ENCODE measurements at regions not wholly inside any gene's neighbourhood (a gene's known extent, or its start where the extent isn't known, plus 50 kb on each side); places are given as distances from the start of the nearest gene placed in this dataset.

- no peak for DNase-seq (ENCODE audit: low spot score)
Observed at GRCh38 chrX:142149919-142150318, 55.2 kb downstream of the MAGEC2 start.

- DNase-seq (ENCODE audit: low spot score) = no peak
Observed at GRCh38 chrX:142134533-142134932, 70.6 kb downstream of the MAGEC2 start.

- no peak for DNase-seq (ENCODE audit: low spot score)
Observed at GRCh38 chrX:142096253-142096652, 108.8 kb downstream of the MAGEC2 start.

GRCh38 chrX:142095651-142096245 is 109.3 kb downstream of the MAGEC2 start:
- DNase-seq (ENCODE audit: low spot score) = no peak

- DNase-seq (ENCODE audit: low spot score) = peak; percentile 21
Observed at GRCh38 chrX:142089193-142089592, 115.9 kb downstream of the MAGEC2 start.

GRCh38 chrX:142084611-142085010 is 120.5 kb downstream of the MAGEC2 start:
- DNase-seq (ENCODE audit: low spot score) = peak; percentile 4

GRCh38 chrX:142076633-142077032 is 128.5 kb downstream of the MAGEC2 start:
- no peak for DNase-seq (ENCODE audit: low spot score)

GRCh38 chrX:142068365-142068764 is 136.7 kb downstream of the MAGEC2 start:
- DNase-seq (ENCODE audit: low spot score) = no peak

- no peak for DNase-seq (ENCODE audit: low spot score)
Observed at GRCh38 chrX:142060191-142060590, 144.9 kb downstream of the MAGEC2 start.

GRCh38 chrX:142054094-142054493 is 150.4 kb downstream of the MAGEC1 start:
- DNase-seq (ENCODE audit: low spot score) = no peak

GRCh38 chrX:142052238-142052637 is 148.5 kb downstream of the MAGEC1 start:
- DNase-seq (ENCODE audit: low spot score) = no peak

GRCh38 chrX:142043196-142043595 is 139.5 kb downstream of the MAGEC1 start:
- DNase-seq (ENCODE audit: low spot score) = no peak

- no peak for DNase-seq (ENCODE audit: low spot score)
Observed at GRCh38 chrX:142040906-142041305, 137.2 kb downstream of the MAGEC1 start.

GRCh38 chrX:142036116-142036515 is 132.4 kb downstream of the MAGEC1 start:
- DNase-seq (ENCODE audit: low spot score) = peak; percentile 73

GRCh38 chrX:142005532-142005931 is 101.8 kb downstream of the MAGEC1 start:
- no peak for DNase-seq (ENCODE audit: low spot score)

- no peak for DNase-seq (ENCODE audit: low spot score)
Observed at GRCh38 chrX:142002471-142002870, 98.8 kb downstream of the MAGEC1 start.

- DNase-seq (ENCODE audit: low spot score) = no peak
Observed at GRCh38 chrX:142001934-142002333, 98.2 kb downstream of the MAGEC1 start.

- DNase-seq (ENCODE audit: low spot score) = peak; percentile 8
Observed at GRCh38 chrX:141989815-141990214, 86.1 kb downstream of the MAGEC1 start.

- no peak for DNase-seq (ENCODE audit: low spot score)
Observed at GRCh38 chrX:141989134-141989533, 85.4 kb downstream of the MAGEC1 start.

GRCh38 chrX:141982296-141982695 is 78.6 kb downstream of the MAGEC1 start:
- no peak for DNase-seq (ENCODE audit: low spot score)

GRCh38 chrX:141975839-141976238 is 72.1 kb downstream of the MAGEC1 start:
- no peak for DNase-seq (ENCODE audit: low spot score)

GRCh38 chrX:141969706-141970105 is 66.0 kb downstream of the MAGEC1 start:
- no peak for DNase-seq (ENCODE audit: low spot score)

- no peak for DNase-seq (ENCODE audit: low spot score)
Observed at GRCh38 chrX:141960578-141960977, 56.9 kb downstream of the MAGEC1 start.

Measured in COLO829 (cell line).